ENCODE measurements at regions not wholly inside any gene's neighbourhood (a gene's known extent, or its start where the extent isn't known, plus 50 kb on each side); places are given as distances from the start of the nearest gene placed in this dataset.

GRCh38 chr4:3827616-3828492 is 61.7 kb downstream of the ADRA2C start:
- peak; percentile 40 for DNase-seq (ENCODE audit: insufficient read length, low spot score)
- TF ChIP-seq POLR2A (IDR thresholded peaks at IDR 0.05; ENCODE audit: low read depth, low read length) = no peak

GRCh38 chr4:3828546-3828945 is 62.4 kb downstream of the ADRA2C start:
- FAIRE-seq (no peak), DNase-seq (ENCODE audit: insufficient read length, low spot score) (no peak)
- no peak for TF ChIP-seq POLR2A (IDR thresholded peaks at IDR 0.05; ENCODE audit: low read depth, low read length)

More at GRCh38 chr4:3827616-3828492, 61.7 kb downstream of the ADRA2C start:
- FAIRE-seq = no peak

DNA sequence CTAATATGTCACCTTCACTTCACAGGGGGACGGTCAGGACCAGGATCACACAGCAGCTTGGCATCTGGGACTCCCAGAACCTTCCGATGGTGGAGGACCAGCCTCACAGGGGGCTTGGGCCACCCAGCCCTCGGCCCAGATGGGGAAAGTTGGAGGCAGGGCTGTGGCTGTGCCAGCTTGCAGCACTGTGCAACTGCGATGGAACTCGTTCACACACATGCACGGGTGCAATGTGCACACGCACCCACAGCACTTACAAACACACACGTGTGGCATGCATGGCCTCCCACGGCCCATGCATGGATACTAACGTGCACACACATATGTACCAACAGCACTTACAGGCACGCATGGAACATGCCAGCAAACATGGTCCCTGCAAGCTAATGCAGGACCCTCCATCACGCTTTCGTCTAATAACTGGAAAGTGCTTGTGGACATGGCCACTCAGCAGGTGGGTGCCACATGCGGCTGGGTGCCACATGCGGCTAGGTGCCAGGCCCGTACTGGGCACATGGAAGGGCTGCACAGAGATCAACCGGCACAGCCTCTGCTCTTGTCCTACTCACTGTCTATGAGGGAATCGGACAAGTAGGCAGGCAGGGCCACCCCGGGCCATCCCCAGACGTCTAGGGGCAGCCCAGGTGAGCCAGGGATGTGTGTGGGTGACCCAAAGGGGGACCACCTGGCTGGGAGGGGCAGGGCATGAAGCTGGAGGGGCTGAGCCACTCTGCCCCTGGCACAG is 63.2 kb downstream of the ADRA2C start:
- no peak for TF ChIP-seq POLR2A (IDR thresholded peaks at IDR 0.05; ENCODE audit: low read depth, low read length)
- DNase-seq (ENCODE audit: insufficient read length, low spot score) = no peak
- FAIRE-seq = no peak

DNA sequence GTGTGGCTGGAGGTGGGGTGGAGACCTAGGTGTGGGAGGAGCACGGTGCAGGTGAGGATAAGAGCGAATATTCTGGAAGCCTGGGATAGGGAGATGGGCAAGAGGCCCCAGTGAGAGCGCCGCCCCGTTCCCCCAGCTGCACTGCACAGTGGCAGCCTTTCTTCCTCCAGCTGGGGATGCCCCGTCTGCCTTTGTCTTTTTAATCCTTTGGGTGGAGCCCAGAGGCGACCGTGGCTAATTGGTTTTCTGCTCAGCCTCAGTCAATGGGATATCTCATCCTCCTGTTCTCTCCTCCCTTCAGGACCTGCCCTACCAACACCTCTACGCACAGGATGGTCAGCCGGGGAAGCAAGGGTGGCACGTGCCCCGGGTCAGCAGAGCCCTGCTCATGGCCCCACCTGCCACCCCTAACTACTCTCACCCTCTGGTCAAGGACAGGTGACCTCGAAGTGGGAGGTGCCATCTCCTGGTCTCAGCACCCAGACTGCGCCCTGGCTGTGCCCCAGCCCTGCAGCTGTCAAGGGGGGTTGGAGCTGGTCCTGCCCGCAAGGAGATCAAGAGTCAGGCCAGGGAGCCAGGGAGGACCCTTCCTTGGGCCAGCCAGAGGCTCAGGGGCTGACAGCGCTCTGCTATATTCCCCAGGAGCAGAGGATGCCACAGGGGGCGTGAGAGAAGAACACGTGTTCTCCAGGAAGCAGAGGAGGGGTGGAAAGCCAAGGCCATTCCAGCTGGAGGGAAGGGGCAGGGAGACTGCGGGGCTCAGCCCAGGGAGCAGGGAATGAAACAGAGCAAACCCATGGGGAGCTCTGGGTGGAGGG is 64.0 kb downstream of the ADRA2C start:
- DNase-seq (ENCODE audit: insufficient read length, low spot score) (no peak), FAIRE-seq (no peak)
- TF ChIP-seq POLR2A (IDR thresholded peaks at IDR 0.05; ENCODE audit: low read depth, low read length) = no peak

DNA sequence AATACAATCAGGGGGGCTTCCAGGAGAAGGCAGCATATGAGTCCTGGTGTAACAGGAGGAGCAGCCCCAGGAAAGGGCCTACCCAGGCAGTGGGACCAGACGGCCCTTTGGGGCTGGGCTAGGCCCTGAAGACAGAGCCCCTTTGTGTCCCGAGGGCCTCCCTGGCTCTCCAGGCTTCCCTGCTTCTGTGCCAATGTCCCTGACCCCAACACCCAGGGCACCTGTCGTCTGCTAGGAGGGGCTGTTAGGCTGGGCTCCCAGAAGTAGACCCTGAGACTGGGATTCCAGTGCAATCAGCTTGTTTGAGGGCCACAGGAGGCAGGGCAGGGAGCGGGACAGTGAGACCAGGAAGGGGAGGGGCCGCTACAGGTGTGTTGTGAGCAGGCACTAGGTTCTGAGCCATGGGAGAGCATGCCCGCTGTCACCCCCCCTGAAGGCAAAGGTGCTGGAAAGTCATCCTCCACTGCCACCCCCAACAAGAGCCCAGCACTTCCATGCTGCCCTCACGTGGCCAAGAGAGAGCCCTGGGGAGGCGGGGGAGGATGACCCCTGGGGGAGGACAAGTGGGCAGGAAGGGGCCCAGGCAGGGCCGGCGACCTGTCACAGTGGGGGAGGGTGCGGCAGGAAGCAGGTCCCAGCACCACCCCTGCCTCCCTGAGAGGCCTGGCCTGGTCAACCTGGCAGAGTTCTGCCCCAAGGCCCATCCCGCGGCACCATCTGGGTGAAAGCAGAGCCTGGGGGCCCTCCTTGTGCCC is 64.8 kb downstream of the ADRA2C start:
- FAIRE-seq (no peak), DNase-seq (ENCODE audit: insufficient read length, low spot score) (no peak)
- TF ChIP-seq POLR2A (IDR thresholded peaks at IDR 0.05; ENCODE audit: low read depth, low read length) = no peak

- no peak for DNase-seq (ENCODE audit: insufficient read length, low spot score)
- FAIRE-seq = no peak
- TF ChIP-seq POLR2A (IDR thresholded peaks at IDR 0.05; ENCODE audit: low read depth, low read length) = no peak
Observed at GRCh38 chr4:3831529-3832150, 65.5 kb downstream of the ADRA2C start.

DNA sequence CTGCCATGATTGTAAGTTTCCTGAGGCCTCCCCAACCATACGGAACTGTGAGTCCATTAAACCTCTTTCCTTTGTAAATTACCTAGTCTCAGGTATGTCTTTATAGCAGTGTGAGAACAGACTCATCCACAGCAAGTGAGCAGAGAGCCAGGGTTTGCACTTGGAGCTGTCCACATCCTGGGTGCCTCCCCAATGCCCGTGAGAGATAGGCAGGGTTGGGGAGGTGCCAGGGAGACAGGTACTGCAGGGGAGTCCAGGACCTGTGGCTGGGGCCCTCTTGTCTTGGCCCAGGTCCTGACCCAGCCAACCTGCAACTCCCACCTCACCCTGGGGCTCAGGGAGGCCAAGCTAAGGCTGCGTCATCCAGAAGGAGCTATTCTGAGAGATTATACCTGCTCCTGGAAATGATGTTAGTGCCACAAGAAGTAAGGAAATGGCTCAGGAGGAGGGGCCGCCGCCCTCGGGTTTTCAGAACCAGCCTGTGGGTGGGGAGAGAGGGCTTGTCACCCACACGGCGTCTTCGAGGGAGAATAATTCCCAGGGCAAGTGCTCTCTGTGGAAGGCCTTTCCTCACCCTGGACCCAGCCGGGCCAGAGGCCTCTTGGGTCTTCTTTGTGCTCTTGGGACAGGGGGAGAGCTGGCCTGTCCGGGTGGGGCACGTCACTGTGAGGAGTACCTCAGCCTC is 66.5 kb downstream of the ADRA2C start:
- DNase-seq (ENCODE audit: insufficient read length, low spot score) (no peak), FAIRE-seq (no peak)
- no peak for TF ChIP-seq POLR2A (IDR thresholded peaks at IDR 0.05; ENCODE audit: low read depth, low read length)

- DNase-seq (ENCODE audit: insufficient read length, low spot score) = no peak
- FAIRE-seq = no peak
- no peak for TF ChIP-seq POLR2A (IDR thresholded peaks at IDR 0.05; ENCODE audit: low read depth, low read length)
Observed at GRCh38 chr4:3833326-3833989, 67.3 kb downstream of the ADRA2C start.

DNA sequence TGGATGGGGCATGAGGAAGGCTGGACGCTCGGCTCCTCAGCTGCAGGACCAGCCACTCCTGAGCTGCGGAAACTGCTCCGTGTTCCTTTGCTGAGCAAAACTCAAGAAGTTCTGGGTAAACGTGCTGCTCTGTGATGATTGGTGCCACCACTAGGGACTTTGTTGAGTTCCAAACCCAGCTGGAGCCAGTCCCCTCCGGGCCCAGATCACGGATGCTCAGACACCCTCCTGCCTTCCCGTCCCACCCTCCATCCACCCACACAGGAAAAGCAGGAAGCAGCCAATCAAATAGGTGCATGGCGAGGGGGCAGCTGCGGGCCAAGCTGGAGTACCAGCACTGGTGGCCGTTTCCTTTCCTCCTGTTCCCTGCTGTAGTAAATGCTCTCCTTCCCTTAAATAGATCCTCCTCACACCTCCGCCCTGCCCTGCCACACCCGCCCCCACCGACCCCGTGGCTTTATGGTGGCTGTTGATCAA is 68.0 kb downstream of the ADRA2C start:
- DNase-seq (ENCODE audit: insufficient read length, low spot score) (no peak), FAIRE-seq (no peak)
- TF ChIP-seq POLR2A (IDR thresholded peaks at IDR 0.05; ENCODE audit: low read depth, low read length) = no peak

- FAIRE-seq (no peak), DNase-seq (ENCODE audit: insufficient read length, low spot score) (no peak)
- no peak for TF ChIP-seq POLR2A (IDR thresholded peaks at IDR 0.05; ENCODE audit: low read depth, low read length)
Observed at GRCh38 chr4:3834663-3835521, 68.7 kb downstream of the ADRA2C start.
